Vagina (tissue), 2 donors: ENCODE measurements at regions not wholly inside any gene's neighbourhood (a gene's known extent, or its start where the extent isn't known, plus 50 kb on each side); places are given as distances from the start of the nearest gene placed in this dataset.
"Not testable (repeated sequence)": the region's sequence is repeated elsewhere in the genome, so short reads cannot be mapped to it uniquely, and the experiment has no call there.

Experiments
- POLR2AphosphoS5 ChIP-seq, 2 donors: sonication (generic); formaldehyde crosslinking; IDR thresholded peaks; one replicate each; pipeline ENCODE4 v1.9.0; 2017; ENCODE audit warnings: antibody characterized with exemption in 2 of 2, mild to moderate bottlenecking in 2 of 2, low read depth in 1 of 2; ENCODE audit not compliant: insufficient read depth in 1 of 2
- TF ChIP-seq, protein P1 (sequence below), 3 experiments: fragments of 450-650 bp in 2 of 3; fragments of 200-600 bp in 1 of 3; sonication (generic) in 1 of 3; IDR thresholded peaks; one replicate each; pipeline ENCODE4 v1.5.1; 2017 to 2019; ENCODE audit warnings: antibody characterized with exemption in 3 of 3, mild to moderate bottlenecking in 2 of 3, moderate library complexity in 2 of 3

DNA sequence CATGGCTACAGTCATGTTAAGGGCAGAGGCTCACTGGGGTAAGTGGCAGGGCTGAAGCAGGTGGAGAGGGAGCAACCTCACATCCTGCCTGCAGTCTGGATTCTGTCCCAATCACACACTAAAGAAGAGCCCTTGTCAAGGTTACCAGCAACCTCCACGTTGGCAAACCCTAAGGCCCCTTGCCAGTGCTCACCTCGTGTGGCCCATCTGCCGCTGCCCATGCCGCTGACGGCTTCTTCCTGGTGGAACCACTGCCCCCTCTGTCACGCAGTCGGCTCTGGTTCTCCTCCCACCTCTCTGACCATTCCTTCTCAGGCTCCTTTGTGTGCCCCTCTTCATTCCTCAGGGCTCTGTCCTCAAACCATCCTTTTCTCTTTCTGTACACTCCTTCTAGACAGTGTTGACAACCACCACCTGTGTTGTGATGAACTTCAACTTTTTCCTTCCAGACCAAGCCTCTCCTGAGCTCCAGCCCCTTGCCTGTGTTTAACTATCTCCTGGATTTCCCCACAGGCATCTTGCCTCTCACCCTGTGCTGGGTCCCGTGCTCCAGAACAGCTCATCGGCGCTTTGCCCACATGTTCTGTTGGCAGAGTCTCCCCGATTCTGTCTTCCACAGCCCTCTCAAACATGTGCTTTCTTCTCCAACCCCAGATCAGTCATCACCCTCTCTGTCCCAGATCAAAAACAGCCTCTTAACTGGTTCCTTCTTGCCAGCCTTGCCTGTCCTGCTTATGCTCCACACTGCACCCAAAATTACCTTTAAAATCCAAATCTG is 934.8 kb downstream of the SPATA31A6 start:
- TF ChIP-seq, protein P1, sequence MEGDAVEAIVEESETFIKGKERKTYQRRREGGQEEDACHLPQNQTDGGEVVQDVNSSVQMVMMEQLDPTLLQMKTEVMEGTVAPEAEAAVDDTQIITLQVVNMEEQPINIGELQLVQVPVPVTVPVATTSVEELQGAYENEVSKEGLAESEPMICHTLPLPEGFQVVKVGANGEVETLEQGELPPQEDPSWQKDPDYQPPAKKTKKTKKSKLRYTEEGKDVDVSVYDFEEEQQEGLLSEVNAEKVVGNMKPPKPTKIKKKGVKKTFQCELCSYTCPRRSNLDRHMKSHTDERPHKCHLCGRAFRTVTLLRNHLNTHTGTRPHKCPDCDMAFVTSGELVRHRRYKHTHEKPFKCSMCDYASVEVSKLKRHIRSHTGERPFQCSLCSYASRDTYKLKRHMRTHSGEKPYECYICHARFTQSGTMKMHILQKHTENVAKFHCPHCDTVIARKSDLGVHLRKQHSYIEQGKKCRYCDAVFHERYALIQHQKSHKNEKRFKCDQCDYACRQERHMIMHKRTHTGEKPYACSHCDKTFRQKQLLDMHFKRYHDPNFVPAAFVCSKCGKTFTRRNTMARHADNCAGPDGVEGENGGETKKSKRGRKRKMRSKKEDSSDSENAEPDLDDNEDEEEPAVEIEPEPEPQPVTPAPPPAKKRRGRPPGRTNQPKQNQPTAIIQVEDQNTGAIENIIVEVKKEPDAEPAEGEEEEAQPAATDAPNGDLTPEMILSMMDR (IDR thresholded peaks at IDR 0.05): not testable (repeated sequence)
- not testable (repeated sequence) for TF ChIP-seq POLR2AphosphoS5 (IDR thresholded peaks at IDR 0.05; ENCODE audit: insufficient read depth in 1 of 2, low read depth in 1 of 2)
